BE2C (cell line): ENCODE measurements at regions not wholly inside any gene's neighbourhood (a gene's known extent, or its start where the extent isn't known, plus 50 kb on each side); places are given as distances from the start of the nearest gene placed in this dataset.

ENCODE experiments used
- DNase-seq: peaks from one replicate; pipeline ENCODE4 v3.0.0-alpha.2; 2020
- H3K27me3 ChIP-seq: fragments of 250-450 bp; sonication (Bioruptor Pico); 2 replicates; pipeline ENCODE4 v1.5.1; 2020; ENCODE audit warnings: mild to moderate bottlenecking
- H3K36me3 ChIP-seq: fragments of 250-450 bp; sonication (Bioruptor Pico); 2 replicates; pipeline ENCODE4 v1.5.1; 2020; ENCODE audit warnings: mild to moderate bottlenecking
- H3K4me1 ChIP-seq: fragments of 250-450 bp; sonication (Bioruptor Pico); 2 replicates; pipeline ENCODE4 v1.5.1; 2020
- H3K4me3 ChIP-seq: 2 replicates; pipeline ENCODE4 v1.5.1; 2011; ENCODE audit warnings: low read depth, low read length
- H3K9me3 ChIP-seq: fragments of 250-450 bp; sonication (Bioruptor Pico); 2 replicates; pipeline ENCODE4 v1.5.1; 2020
- CTCF ChIP-seq: IDR thresholded peaks from 2 replicates; pipeline ENCODE4 v1.5.1; 2012; ENCODE audit warnings: mild to moderate bottlenecking, low read depth, low read length

- Histone ChIP-seq H3K27me3 (no peaks in the 10 kb centered on the region), H3K9me3 (no peaks in the 10 kb centered on the region), H3K4me1 (no peaks in the 10 kb centered on the region), H3K36me3 (no peaks in the 10 kb centered on the region), H3K4me3 (no peak overlapping the region)
- no peak for DNase-seq
- no peak for TF ChIP-seq CTCF
Observed at GRCh38 chr1:115426231-115426771, 88.3 kb upstream of the NGF start.

GRCh38 chr1:115425442-115425841, 87.4 kb upstream of the NGF start:
- Histone ChIP-seq H3K4me1 (no peaks in the 10 kb centered on the region), H3K36me3 (no peaks in the 10 kb centered on the region)
- no peak for TF ChIP-seq CTCF

GRCh38 chr1:115423776-115424175, 85.7 kb upstream of the NGF start:
- Histone ChIP-seq H3K4me3 (no peak overlapping the region), H3K9me3 (no peaks in the 10 kb centered on the region), H3K4me1 (no peaks in the 10 kb centered on the region), H3K27me3 (no peaks in the 10 kb centered on the region), H3K36me3 (no peaks in the 10 kb centered on the region)
- DNase-seq: no peak
- TF ChIP-seq CTCF: no peak

More at GRCh38 chr1:115425442-115425841, 87.4 kb upstream of the NGF start:
- no peaks in the 10 kb centered on the region for H3K9me3 ChIP-seq
- H3K27me3 ChIP-seq: no peaks in the 10 kb centered on the region
- H3K4me3 ChIP-seq: no peak overlapping the region
- DNase-seq: no peak

GRCh38 chr1:115419571-115419970, 81.5 kb upstream of the NGF start:
- Histone ChIP-seq H3K27me3 (no peaks in the 10 kb centered on the region), H3K36me3 (no peaks in the 10 kb centered on the region), H3K4me3 (no peak overlapping the region), H3K4me1 (no peaks in the 10 kb centered on the region), H3K9me3 (no peaks in the 10 kb centered on the region)
- no peak for DNase-seq
- TF ChIP-seq CTCF: no peak

- no peaks in the 10 kb centered on the region for H3K36me3 ChIP-seq
- no peak for DNase-seq
- no peak overlapping the region for H3K4me3 ChIP-seq
- no peaks in the 10 kb centered on the region for H3K27me3 ChIP-seq
- no peaks in the 10 kb centered on the region for H3K4me1 ChIP-seq
- no peaks in the 10 kb centered on the region for H3K9me3 ChIP-seq
- TF ChIP-seq CTCF: no peak
Observed at GRCh38 chr1:115413621-115414020, 75.6 kb upstream of the NGF start.

GRCh38 chr1:115413208-115413607, 75.2 kb upstream of the NGF start:
- Histone ChIP-seq H3K4me1 (no peaks in the 10 kb centered on the region), H3K36me3 (no peaks in the 10 kb centered on the region), H3K9me3 (no peaks in the 10 kb centered on the region), H3K4me3 (no peak overlapping the region), H3K27me3 (no peaks in the 10 kb centered on the region)
- DNase-seq: no peak
- no peak for TF ChIP-seq CTCF
